Body of pancreas (tissue), 4 donors: ENCODE measurements at regions not wholly inside any gene's neighbourhood (a gene's known extent, or its start where the extent isn't known, plus 50 kb on each side); places are given as distances from the start of the nearest gene placed in this dataset.

ENCODE experiments used
- POLR2A ChIP-seq, 3 donors: fragments of 450-650 bp; IDR thresholded peaks; one replicate each; pipeline ENCODE4 v1.6.1; 2016; ENCODE audit warnings: antibody characterized with exemption in 3 of 3, mild to moderate bottlenecking in 2 of 3
- TF ChIP-seq, protein P1 (sequence below), 7 experiments: fragments of 450-650 bp in 4 of 7; fragments of 200-600 bp in 3 of 7; sonication (generic) in 3 of 7; IDR thresholded peaks; one replicate each; pipeline ENCODE4 v1.5.1; 2016 to 2019; ENCODE audit warnings: antibody characterized with exemption in 7 of 7

DNA sequence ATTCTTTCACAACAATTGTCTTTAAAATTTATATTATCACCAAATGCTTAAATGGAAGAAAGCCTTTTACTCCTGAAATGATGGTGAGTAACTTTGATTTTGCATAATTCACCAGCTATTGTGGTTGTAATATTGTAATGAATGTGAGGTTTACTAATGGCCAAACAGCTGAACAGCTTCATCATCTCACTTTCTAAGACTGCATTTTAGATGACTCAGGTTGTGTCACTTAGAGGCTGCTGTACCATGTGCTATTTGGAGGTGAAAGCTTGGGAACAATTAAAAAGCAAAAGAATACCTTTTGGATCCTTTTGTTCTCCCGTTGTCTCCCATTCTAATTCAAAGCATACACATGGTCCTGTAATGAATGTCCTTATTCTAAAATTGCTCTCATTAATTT is 604.0 kb upstream of the PFKP start:
- TF ChIP-seq, protein P1, sequence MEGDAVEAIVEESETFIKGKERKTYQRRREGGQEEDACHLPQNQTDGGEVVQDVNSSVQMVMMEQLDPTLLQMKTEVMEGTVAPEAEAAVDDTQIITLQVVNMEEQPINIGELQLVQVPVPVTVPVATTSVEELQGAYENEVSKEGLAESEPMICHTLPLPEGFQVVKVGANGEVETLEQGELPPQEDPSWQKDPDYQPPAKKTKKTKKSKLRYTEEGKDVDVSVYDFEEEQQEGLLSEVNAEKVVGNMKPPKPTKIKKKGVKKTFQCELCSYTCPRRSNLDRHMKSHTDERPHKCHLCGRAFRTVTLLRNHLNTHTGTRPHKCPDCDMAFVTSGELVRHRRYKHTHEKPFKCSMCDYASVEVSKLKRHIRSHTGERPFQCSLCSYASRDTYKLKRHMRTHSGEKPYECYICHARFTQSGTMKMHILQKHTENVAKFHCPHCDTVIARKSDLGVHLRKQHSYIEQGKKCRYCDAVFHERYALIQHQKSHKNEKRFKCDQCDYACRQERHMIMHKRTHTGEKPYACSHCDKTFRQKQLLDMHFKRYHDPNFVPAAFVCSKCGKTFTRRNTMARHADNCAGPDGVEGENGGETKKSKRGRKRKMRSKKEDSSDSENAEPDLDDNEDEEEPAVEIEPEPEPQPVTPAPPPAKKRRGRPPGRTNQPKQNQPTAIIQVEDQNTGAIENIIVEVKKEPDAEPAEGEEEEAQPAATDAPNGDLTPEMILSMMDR (IDR thresholded peaks at IDR 0.05): no peak
- TF ChIP-seq POLR2A (IDR thresholded peaks at IDR 0.05): no peak
